ENCODE measurements at regions not wholly inside any gene's neighbourhood (a gene's known extent, or its start where the extent isn't known, plus 50 kb on each side); places are given as distances from the start of the nearest gene placed in this dataset.
A peak's percentile ranks its signal among the peaks of the same experiment; 100 is the strongest.
"Not testable (repeated sequence)": the region's sequence is repeated elsewhere in the genome, so short reads cannot be mapped to it uniquely, and the experiment has no call there.

DNA sequence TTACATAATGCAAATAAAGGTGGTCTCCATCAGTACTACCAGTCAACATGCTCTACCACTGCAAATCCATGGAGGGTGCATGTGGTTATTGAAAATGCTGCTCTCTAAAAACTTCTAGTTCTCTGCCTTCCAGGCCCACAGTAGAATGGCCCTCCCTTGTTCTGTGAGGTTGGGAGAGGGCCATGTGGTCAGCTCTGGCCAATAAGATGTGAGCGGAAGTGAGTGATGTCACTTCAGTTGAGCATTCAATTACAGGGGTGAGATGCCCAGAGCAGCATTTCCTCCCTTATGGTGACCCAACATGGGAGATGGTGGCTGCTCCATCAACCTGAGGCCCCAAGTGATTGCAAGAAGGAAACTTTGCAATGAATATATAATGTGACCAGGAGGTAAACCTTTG lies 148.8 kb downstream of the CPEB2 start:
- Mint-ChIP-seq H3K27me3 (peaks cover 5% of the 10 kb centered on the region), H3K36me3 (peaks cover 6% of the 10 kb centered on the region), H3K4me1 (peaks cover 0 to 8% (median 4%) of the 10 kb centered on the region in 3 donors), H3K9me3 (peaks cover 0 to 4% (median 0%) of the 10 kb centered on the region in 3 donors), H3K27ac (no peak overlapping the region), H3K4me3 (no peak overlapping the region)

DNA sequence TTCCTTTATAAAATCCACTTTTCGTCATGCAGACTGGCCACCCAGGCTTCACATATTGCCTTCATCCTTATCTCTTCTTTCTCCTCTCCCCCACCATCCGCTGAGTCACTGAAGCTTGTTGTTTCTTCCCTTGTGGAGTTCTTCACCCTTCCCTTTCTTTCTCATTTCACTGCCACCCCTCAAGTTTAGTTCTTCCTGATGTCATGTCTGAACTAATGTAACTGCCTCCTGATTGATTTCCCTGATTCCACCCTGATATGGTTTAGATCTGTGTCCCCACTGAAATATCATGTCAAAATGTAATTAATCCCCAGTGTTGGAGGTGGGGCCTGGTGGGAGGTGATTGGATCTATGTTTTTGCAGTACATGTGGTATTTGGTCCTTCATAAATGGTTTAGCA lies 151.4 kb downstream of the CPEB2 start:
- no peak overlapping the region for H3K27ac Mint-ChIP-seq
- no peaks in the 10 kb centered on the region for H3K27me3 Mint-ChIP-seq
- H3K36me3 Mint-ChIP-seq, result peaks cover 4% of the 10 kb centered on the region
- H3K4me3 Mint-ChIP-seq, result peak overlapping the region in 1 of 4 donors; percentile 56
- H3K9me3 Mint-ChIP-seq, result peaks cover 0 to 4% (median 2%) of the 10 kb centered on the region in 3 donors
- peaks cover 0 to 6% (median 4%) of the 10 kb centered on the region in 3 donors for H3K4me1 Mint-ChIP-seq

DNA sequence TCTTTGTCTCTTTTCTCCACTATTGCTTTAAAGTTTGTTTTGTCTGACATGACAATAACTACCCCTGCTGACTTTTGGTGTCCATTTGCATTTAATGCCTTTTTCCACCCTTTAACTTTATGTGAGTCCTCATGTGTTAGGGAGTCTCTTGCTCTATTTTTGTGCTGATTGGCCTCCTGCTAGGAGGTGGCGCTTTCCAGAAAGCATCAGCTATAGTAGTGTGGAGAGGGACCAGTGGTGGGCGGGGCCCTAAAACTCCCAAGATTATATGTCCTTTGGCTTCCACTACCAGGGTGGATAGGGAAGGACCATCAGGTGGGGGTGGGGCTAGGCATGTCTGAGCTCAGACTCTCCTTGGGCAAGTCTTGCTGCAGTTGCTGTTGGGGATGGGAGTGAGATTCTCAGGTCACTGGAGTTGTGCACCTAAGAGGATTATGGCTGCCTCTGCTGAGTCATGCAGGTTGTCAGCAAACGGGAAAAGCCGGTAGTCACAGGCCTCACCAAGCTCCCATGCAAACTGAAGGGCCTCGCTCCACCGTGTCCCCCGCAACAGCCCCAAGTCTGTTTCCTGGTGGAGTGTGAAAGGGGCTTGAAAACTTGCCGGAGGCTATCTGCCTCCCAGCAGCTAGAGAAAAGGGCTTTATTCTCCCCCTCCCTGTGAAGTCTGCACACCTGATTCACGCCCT lies 156.3 kb downstream of the CPEB2 start:
- H3K4me3 Mint-ChIP-seq, result no peak overlapping the region
- peaks cover 0 to 4% (median 2%) of the 10 kb centered on the region in 3 donors for H3K9me3 Mint-ChIP-seq
- H3K36me3 Mint-ChIP-seq, result peaks cover 3% of the 10 kb centered on the region
- H3K27ac Mint-ChIP-seq, result no peak overlapping the region
- peaks cover 9% of the 10 kb centered on the region for H3K27me3 Mint-ChIP-seq
- peaks cover 0 to 2% (median 1%) of the 10 kb centered on the region in 3 donors for H3K4me1 Mint-ChIP-seq

DNA sequence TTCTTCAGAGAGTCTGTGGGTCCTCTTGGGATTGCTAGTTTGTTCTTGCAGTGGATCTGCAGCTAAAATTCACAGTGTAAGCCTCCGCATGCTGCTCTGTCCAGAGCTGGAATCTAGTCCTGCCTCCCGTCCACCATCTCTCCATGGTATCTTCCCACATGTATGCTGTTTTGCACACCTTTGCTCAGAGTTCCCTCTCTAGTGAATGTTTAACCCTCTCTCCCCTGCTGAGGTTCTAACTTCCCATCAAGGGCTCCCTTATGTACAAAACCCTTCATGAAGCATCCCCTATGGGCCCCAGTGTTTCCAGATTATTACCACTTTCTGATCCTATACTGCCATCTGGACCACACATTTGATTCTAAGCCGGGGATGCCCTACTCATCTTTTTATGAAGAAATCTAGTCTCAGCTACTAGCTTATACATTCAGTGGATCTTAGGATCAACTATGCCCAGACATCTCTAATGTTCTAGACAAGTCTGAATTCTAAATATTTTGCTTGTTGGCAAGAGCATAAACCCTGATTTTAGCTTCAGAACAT lies 157.3 kb downstream of the CPEB2 start:
- peaks cover 9% of the 10 kb centered on the region for H3K27me3 Mint-ChIP-seq
- peaks cover 0 to 1% (median 0%) of the 10 kb centered on the region in 3 donors for H3K4me1 Mint-ChIP-seq
- no peak overlapping the region for H3K27ac Mint-ChIP-seq
- peaks cover 0 to 4% (median 2%) of the 10 kb centered on the region in 3 donors for H3K9me3 Mint-ChIP-seq
- H3K36me3 Mint-ChIP-seq, result peaks cover 1% of the 10 kb centered on the region
- no peak overlapping the region for H3K4me3 Mint-ChIP-seq

DNA sequence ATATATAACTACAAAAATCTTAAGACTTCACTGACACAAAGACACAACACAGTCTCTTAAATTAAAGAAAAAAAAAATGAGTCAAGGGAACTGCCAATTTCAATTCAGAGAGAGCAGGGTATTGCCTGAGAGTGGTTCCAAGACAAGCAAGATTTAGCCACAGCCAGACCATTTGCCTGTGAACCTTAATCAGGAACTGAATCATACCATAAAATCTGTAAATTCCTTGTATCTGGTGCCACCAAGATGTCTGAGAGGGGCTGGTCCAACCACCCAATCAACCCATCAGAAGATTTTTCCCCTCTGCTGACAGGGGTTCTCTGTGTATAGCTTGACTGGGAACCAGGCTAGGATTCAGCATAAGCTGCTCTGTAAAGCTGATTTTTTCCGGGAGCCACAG lies 159.2 kb downstream of the CPEB2 start:
- peaks cover 0 to 1% (median 0%) of the 10 kb centered on the region in 3 donors for H3K4me1 Mint-ChIP-seq
- H3K36me3 Mint-ChIP-seq, result no peaks in the 10 kb centered on the region
- H3K27ac Mint-ChIP-seq, result no peak overlapping the region
- H3K27me3 Mint-ChIP-seq, result peaks cover 9% of the 10 kb centered on the region
- peaks cover 0 to 2% (median 0%) of the 10 kb centered on the region in 3 donors for H3K9me3 Mint-ChIP-seq
- H3K4me3 Mint-ChIP-seq, result no peak overlapping the region

DNA sequence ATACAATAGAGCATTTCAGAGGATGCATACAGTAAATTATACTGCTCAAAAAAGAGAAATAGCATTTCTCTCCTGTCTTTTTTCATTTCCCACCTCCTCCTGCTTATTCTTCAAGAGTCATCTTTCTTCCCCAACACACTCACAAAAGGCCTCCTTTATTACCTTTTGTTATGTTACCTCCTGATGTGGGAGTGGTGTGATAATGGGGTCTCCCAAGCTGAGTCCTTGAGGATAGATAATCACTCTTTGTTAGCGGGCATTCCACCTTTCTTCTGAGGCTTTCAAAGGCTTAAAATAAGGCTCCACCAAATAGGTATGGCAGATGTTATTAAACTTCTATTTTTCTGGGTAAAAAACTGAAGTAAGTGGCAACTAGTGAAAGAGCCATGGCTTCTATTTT lies 159.8 kb downstream of the CPEB2 start:
- H3K4me3 Mint-ChIP-seq, result no peak overlapping the region

DNA sequence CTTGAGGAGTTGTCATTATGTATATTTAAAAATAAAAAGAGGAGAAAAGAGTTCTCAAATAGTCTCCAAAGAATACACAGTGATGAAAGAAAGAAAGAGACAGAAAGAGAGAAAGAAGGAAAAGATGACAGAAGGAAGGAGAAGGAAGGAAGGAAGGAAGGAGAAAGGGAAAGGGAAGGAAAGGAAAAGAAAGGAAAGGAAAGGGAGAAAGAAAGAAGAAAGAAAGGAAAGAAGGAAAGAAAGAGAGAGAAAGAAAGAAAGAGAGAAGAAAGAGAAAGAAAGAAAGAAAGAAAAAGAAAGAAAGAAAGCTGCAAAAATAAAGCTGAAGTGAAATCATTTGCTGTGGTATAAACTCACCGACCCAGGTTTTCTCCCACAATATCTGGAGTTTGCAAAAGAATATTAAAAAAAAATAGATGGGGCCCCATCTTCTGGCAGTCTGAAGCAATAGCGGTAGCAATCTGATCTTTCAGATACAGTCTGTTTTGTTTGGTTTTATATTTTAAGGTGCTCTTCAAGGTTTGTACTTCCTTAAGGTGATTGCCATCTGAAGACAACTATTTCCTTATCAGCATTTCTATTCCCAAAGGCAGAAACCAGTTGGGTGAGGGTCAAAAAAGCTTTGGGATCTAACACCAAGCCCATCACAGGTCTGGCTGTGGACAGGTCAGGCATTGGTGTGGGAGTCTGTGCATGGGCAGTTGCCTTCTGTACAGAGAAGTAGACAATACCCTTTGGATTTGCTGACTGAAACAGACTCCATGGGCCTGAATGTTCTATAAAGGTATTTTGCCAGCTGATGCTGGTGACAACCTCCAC lies 160.4 kb downstream of the CPEB2 start:
- Mint-ChIP-seq H3K27me3 (peaks cover 9% of the 10 kb centered on the region), H3K36me3 (no peaks in the 10 kb centered on the region)

More for the DNA sequence above, 159.8 kb downstream of the CPEB2 start:
- Mint-ChIP-seq H3K36me3 (no peaks in the 10 kb centered on the region), H3K9me3 (peaks cover 0 to 2% (median 0%) of the 10 kb centered on the region in 3 donors), H3K4me1 (peaks cover 0 to 1% (median 0%) of the 10 kb centered on the region in 3 donors), H3K27ac (no peak overlapping the region), H3K27me3 (peaks cover 9% of the 10 kb centered on the region)

DNA sequence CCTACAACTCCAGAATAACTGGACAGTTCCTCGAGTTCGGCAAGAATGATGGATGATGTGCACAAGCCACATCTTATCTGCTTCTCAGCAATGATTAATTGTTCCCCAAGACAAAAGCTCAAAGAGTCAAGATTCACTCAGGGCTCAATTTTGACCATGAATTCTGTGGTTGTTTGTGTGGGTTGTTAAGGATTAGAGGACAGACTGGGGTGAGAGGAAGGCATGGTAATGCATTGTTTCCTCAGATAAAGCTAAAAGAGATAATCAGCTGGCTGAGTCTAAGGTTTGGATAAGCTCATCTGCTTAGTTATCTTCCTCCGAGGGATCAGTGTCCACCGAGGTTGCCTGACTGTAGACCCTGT lies 161.0 kb downstream of the CPEB2 start:
- Mint-ChIP-seq H3K4me3 (no peak overlapping the region), H3K27ac (no peak overlapping the region), H3K9me3 (no peaks in the 10 kb centered on the region), H3K4me1 (peaks cover 0 to 1% (median 0%) of the 10 kb centered on the region in 3 donors), H3K36me3 (no peaks in the 10 kb centered on the region), H3K27me3 (peaks cover 9% of the 10 kb centered on the region)

More for the DNA sequence above, 160.4 kb downstream of the CPEB2 start:
- Mint-ChIP-seq H3K9me3 (peaks cover 0 to 2% (median 0%) of the 10 kb centered on the region in 3 donors), H3K27ac (peak overlapping the region in 1 of 3 donors; percentile 54), H3K4me3 (no peak overlapping the region), H3K4me1 (peaks cover 0 to 1% (median 0%) of the 10 kb centered on the region in 3 donors)

DNA sequence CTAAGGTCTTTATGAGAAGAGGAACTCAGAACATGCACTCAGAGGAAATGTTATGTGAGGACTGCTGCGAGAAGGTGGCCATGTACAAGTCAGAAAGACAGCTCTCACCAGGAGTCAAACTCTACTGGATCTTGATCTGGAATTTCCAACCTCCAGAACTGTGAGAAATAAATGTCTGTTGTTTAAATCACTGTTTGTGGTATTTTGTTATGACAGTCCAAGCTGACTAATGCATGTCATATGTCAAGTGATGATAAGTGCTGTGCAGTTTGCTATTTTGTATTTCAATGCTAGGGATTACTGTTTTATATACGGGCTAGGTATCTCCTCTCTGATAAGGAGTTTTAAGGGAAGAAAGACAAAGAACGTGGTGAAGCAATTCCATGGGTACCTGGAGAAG lies 162.3 kb downstream of the CPEB2 start:
- no peak overlapping the region for H3K4me3 Mint-ChIP-seq
- H3K36me3 Mint-ChIP-seq, result no peaks in the 10 kb centered on the region
- H3K27ac Mint-ChIP-seq, result no peak overlapping the region
- H3K9me3 Mint-ChIP-seq, result no peaks in the 10 kb centered on the region
- H3K4me1 Mint-ChIP-seq, result peaks cover 0 to 1% (median 0%) of the 10 kb centered on the region in 3 donors
- peaks cover 4% of the 10 kb centered on the region for H3K27me3 Mint-ChIP-seq

DNA sequence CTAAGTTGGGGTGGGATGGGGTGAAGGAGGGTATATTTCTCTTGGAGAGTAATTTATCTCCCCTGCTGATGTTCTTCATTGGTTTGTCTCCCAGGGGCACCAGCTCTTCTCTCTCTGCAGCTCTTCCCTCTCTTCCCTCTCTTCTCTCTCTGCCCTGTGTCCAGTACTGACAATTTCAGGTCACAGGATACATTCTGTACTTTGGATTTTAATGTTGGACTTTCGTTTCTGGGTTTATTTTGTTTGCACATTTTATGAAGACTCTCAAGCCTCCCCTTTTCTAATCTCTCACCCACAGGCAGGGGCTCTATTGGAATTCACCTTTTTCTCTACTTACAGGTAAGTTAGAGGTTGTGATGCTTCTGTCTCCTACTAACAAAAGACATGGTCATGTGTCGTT lies 165.5 kb downstream of the CPEB2 start:
- no peak overlapping the region for H3K27ac Mint-ChIP-seq
- peaks cover 0 to under 1% (median 0%) of the 10 kb centered on the region in 3 donors for H3K4me1 Mint-ChIP-seq
- H3K9me3 Mint-ChIP-seq, result peaks cover 3 to 8% (median 5%) of the 10 kb centered on the region in 3 donors
- H3K27me3 Mint-ChIP-seq, result peaks cover 5% of the 10 kb centered on the region
- no peaks in the 10 kb centered on the region for H3K36me3 Mint-ChIP-seq
- H3K4me3 Mint-ChIP-seq, result no peak overlapping the region

DNA sequence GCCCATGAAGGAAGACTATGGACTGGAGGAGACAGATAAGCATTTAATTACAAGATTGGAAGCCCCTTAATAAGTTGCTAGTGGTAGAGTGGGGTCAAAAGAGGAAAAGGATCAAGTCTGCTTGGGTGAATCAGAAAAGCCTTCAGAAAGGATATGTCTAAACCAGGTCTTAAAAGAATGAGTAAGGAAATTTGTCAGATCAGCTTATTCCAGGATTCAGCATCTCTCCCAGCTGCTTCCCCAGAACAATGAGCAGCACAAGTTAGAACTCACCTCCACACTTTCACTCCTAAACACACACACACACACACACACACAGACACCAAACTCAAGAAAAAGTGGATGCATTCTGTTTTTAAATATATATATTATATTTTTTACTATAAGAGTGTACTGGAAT lies 166.5 kb downstream of the CPEB2 start:
- Mint-ChIP-seq H3K9me3 (peaks cover 3 to 8% (median 5%) of the 10 kb centered on the region in 3 donors), H3K36me3 (no peaks in the 10 kb centered on the region), H3K4me1 (no peaks in the 10 kb centered on the region), H3K27ac (no peak overlapping the region), H3K27me3 (peaks cover 7% of the 10 kb centered on the region), H3K4me3 (no peak overlapping the region)

DNA sequence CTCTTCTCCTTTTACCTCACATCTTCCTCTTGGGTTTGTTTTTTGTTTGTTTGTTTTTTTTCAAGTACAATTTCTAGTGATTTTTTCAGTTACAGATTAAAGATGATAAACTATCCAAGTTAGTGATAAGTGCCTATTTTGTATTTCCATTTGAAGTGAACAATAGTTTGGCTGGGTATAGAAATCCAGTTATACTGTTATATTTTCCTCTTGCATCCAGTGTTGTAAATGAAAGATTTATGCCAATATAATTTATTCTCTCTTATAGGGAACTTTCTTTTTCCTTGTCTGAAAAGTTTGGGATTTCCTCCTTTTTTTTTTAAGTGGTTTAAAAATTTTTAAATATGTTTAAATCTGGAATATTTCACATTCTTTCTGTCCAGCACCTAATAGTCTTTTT lies 169.4 kb downstream of the CPEB2 start:
- no peak overlapping the region for H3K27ac Mint-ChIP-seq
- no peak overlapping the region for H3K4me3 Mint-ChIP-seq
- H3K36me3 Mint-ChIP-seq, result no peaks in the 10 kb centered on the region
- peaks cover 3 to 8% (median 5%) of the 10 kb centered on the region in 3 donors for H3K9me3 Mint-ChIP-seq
- H3K4me1 Mint-ChIP-seq, result no peaks in the 10 kb centered on the region
- peaks cover 7% of the 10 kb centered on the region for H3K27me3 Mint-ChIP-seq

DNA sequence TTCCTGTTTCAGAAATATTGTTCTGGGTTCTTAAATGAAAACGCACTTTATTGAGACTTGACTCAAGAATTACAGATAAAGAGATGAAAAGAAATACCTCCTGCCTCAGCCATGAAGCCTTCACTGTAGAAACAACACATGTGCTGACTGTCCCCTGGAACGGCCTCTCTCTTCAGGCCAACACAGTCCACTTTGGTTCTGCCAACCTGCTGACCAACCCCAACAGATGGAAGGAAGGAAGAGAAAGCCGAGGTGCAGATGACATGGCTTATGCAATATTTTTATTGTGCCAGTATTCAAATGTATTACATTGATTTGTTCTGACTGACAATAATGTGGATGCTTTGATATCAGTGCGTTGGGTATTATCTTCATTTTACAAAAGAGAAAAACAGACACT lies 171.0 kb downstream of the CPEB2 start:
- Mint-ChIP-seq H3K4me3 (no peak overlapping the region), H3K4me1 (no peaks in the 10 kb centered on the region)

DNA sequence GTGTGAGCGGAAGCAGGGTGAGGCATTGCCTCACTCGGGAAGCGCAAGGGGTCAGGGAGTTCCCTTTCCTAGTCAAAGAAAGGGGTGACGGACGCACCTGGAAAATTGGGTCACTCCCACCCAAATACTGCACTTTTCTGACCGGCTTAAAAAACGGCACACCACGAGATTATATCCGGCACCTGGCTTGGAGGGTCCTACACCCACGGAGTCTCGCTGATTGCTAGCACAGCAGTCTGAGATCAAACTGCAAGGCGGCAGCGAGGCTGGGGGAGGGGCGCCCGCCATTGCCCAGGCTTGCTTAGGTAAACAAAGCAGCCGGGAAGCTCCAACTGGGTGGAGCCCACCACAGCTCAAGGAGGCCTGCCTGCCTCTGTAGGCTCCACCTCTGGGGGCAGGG lies 171.9 kb downstream of the CPEB2 start:
- H3K27me3 Mint-ChIP-seq, H3K27ac Mint-ChIP-seq, H3K4me3 Mint-ChIP-seq, H3K4me1 Mint-ChIP-seq, H3K36me3 Mint-ChIP-seq, H3K9me3 Mint-ChIP-seq: not testable (repeated sequence)

More for the DNA sequence above, 171.0 kb downstream of the CPEB2 start:
- peak overlapping the region in 1 of 3 donors; percentile 47 for H3K27ac Mint-ChIP-seq
- peaks cover 7% of the 10 kb centered on the region for H3K27me3 Mint-ChIP-seq
- H3K36me3 Mint-ChIP-seq, result no peaks in the 10 kb centered on the region
- H3K9me3 Mint-ChIP-seq, result peaks cover 3 to 8% (median 5%) of the 10 kb centered on the region in 3 donors

DNA sequence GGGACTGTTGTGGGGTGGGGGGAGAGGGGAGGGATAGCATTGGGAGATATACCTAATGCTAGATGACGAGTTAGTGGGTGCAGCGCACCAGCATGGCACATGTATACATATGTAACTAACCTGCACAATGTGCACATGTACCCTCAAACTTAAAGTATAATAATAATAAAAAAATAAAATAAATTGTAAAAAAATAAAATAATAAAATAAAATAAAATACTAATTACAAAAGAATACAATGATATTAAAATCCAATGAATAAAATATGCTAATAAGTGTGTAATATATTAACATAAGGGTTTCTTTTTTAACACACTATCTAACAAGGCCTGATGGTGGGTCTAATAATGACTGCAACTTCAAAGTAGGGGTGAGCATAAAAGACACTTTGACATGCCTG lies 177.6 kb downstream of the CPEB2 start:
- not testable (repeated sequence) for H3K9me3 Mint-ChIP-seq, H3K27ac Mint-ChIP-seq, H3K27me3 Mint-ChIP-seq, H3K4me3 Mint-ChIP-seq, H3K4me1 Mint-ChIP-seq, H3K36me3 Mint-ChIP-seq
